Amniotic epithelial cell (primary cell): ENCODE measurements at regions not wholly inside any gene's neighbourhood (a gene's known extent, or its start where the extent isn't known, plus 50 kb on each side); places are given as distances from the start of the nearest gene placed in this dataset.
A peak's percentile ranks its signal among the peaks of the same experiment; 100 is the strongest.

ENCODE experiments used
- DNase-seq: peaks from one replicate; pipeline ENCODE4 v3.0.0-alpha.2; 2010; ENCODE audit warnings: low read depth

DNA sequence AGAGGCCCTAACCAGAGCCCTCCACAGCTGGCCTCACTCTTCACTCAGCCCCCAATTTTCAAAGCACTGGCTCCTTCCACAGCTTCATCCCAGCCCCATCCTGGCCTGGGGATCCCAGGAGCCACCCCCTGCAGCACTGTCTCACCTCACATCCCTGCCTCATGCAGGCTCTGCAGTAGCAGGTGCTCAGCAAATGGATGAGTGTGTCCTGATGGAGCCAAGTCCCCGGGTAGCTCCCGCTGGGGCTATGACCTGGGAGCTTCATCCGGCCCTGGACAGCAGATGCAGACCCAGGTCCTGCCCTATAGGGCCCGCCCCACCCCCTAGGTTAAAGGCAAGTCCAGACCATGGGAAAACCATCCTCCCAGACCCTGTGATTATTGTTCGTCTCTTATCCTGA is 143.2 kb upstream of the ZNF507 start:
- no peak for DNase-seq

DNA sequence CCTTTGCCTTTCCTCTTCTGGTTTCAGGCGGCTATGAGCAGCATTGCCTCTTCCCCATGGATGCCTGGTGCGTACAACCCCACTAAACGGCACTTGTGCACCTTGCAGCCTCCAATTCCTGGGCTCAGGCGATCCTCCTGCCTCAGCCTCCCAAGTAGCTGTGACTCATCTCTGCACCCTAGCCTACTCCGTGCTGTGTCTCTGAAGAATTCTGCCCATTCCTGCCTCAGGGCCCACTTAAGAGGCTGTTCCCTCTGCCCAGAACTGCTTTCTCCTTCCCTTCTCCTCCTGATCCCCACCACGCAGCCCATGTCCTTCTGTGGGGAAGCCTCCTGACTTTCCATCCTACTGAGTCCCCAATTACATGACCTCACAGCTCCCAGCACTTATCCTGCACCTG is 142.2 kb upstream of the ZNF507 start:
- DNase-seq = no peak

DNA sequence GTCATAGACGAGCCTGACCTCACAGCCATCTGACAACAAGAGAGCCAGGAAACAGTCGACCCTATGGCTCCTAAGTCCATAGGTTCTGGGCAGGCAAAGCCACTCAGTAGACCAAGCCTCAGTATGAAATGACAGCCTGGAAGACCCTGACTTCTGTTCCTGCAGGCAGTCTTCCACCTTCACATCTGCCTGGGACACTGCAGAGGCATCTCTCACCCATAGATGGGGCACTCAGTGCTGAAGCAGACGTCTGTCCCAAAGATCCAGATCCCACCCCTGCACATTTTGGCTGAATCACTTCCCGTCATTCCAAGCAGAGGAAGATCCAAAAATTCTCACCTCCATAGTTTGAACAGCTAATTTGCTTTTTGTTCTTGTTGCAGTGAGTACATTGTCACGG is 139.3 kb upstream of the ZNF507 start:
- DNase-seq = no peak

DNA sequence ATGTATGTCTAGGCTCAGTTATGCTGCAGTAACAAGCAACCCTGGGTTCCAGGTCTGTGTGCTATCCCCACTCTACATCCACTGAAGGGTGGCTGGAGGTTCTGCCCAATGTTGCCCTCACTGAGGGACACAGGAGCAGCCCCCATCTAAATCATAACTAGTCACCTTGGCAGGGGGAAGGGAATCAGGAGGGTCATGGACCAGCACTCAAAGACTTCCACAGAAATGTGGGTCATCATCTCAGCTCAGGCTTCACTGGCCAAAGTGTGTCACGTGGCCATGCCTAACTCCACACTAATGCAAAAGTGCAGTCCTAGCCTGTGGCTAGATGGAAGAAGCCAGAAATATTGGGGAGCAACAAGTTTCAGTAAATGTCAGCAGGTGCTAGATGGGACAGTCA is 137.3 kb upstream of the ZNF507 start:
- no peak for DNase-seq

DNA sequence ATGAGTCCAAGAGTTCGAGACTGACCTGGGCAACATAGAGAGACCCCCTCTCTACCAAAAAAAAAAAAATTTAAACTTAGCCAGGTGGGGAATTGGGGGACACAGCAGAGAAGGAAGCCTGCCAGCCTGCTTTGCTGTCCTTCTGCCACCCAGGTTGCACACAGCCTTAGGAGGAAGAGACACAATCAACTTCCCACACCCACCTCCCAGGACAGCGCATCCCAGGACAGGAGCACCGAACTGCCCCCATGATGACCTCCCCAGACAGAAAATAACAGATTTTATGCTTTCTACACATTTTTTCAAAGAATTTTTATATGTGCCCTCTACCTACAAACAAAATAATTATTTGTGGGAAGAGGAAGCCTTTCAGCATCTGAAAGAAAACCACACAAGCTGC is 126.0 kb upstream of the ZNF507 start:
- no peak for DNase-seq

DNA sequence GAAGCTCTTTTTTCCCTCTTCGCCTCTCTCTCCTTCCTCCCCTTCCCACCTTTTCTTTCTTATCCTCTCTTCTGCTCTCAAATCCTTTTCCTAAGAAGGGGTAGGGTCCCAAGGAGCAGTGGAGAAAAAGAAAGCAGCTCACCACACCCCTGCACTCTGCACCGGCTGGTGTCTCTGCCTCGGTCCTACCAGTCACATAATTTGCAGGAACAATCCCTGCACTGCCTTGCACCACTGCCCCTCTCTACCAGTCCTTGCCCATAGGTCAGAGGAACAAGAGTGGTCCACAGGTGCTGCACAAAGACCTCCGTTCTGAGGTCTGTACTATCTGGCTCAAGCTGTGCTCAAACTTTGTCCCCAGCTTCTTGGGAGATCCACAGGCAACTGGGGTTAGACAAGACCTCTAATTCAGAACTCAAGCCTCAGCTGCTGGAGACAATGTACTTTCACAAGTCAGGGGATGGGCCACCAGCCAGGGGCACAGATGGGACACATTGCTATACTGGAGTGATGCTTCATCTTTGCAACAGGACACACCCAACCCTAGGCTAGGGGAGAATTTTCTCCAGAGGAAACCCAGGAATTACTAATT is 125.4 kb upstream of the ZNF507 start:
- DNase-seq = no peak

DNA sequence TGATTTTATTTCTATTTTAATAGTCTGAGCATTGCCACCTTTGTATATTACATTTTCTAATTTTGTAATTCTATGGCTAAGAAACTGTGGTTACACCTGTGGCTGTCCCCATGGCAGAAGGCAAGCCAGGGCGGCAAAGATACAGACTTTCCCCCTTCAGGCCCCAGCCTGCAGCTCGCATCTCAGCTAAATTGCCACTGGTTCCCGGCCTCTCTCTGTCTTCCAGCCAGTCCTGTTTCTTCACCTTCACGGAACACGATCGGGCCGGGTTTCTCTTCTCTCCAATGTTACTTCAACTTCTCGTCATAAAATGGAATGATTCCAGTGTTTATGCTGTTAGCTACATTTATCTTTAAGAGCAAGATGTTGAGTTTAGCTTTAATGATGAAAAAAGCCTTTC is 124.5 kb upstream of the ZNF507 start:
- no peak for DNase-seq

DNA sequence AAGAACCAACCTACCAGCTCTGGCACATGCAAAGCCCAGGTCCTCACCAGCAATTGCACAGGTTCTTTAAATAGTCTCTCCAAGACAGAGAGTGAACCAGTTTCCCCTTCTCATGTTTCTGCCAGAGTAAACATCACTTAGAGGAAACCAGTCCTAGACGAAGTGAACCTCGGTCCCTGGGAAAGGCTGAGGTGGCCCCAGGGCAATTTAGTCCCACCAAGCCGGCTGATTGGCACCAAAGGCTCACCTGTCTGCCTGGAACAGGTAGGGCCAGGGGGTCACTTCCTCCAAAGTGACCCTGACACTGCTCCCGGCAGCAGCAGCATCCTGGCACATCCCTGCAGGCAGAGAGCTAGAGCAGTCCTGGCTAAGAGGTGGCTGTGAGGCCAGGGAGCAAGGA is 122.9 kb upstream of the ZNF507 start:
- no peak for DNase-seq

DNA sequence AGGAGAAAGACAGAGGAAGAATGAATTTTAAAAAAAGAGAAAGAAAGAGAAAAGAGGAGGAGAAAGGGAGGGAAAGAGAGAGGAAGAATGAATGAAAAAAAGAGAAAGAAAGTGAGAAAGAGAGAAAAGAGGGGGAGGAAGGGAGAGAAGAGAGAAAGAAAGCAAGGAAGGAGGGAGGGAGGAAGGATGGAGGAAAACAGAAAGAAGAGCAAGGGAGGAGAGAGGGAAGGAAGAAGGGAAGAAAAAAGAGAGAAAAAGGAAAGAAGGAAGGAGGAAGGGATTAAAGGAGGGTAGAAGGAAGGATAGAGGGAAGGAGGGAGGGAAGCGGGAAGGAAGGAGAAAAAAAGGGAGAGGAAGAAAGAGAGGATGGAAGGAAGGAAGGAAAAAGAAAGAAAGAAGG is 122.3 kb upstream of the ZNF507 start:
- no peak for DNase-seq

DNA sequence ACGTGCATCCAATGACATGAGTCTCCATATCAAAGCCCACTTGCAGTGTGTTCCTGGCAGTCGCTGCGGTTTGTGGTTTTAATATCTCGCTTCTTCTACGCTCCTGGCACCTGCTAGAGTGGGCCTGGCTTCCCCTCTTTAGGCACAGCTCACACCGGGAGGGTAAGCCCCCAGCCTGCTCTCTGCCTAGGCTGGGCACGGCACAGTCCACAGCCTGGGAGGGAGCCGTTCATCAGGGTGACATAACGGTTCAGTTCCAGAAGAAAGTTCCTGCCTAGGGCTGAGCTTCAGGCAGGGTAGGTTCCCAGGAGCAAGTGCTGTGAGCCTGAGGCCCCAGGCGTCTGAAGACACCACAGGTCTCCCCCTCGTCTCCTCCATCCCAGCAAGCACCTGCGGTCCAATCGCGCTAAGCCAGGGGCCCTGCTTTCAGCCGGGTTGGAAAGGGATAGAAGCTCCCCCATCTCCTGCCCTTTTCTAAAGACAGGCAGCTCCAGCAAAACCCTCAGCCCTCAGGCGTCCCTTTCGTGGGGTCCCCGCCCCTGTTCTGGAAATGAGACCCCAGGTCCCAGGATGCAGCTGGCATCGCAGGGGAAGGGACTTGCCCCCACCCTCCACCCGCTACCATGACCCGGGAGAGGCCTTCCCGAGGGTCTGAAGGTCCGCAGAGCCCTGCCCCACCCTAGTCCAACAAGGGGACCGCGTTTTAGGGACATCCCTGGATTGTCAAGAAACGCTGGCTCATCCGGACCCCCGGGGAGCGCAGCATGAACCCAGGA is 121.6 kb upstream of the ZNF507 start:
- DNase-seq = no peak

DNA sequence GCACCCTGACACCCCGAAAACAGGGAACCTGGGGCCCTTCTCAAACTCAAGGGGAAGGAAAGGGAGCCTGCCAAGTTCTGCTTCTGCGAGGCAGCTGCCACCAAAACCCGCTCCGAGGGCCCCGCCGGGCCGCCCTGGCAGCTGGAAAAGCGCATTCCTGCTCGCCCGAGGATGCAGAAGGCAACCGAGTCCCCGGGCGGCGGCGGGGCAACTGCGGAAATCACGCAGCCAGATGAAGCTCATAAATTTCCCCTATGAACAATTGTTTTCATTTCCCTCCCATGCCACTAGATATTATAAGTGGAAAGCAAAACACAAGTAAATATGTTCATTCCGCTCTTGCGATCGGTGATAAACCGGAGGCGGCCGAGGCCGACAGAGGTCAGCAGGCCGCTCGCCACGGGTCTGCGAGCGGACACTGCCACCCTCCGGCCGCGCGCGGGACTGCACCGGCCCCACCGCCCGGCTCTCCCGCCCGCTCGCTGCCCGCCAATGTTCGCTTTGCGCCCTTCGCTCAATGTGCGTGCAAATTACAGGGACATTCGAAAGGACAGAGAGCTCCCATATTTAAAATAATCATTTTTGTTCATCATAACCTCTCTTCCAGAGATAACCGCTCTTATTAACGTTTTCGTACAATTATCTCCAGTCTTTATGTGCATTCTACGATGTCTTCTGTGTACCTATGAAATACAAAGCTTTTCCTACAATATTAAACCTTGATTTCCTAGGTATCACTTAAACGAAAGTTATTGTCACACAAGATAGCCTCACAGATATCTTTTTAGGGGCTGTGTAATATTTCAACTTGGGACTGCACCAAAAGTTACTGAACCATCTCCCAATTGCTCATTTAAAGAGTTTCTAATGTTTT is 120.8 kb upstream of the ZNF507 start:
- DNase-seq = peak; percentile 21

DNA sequence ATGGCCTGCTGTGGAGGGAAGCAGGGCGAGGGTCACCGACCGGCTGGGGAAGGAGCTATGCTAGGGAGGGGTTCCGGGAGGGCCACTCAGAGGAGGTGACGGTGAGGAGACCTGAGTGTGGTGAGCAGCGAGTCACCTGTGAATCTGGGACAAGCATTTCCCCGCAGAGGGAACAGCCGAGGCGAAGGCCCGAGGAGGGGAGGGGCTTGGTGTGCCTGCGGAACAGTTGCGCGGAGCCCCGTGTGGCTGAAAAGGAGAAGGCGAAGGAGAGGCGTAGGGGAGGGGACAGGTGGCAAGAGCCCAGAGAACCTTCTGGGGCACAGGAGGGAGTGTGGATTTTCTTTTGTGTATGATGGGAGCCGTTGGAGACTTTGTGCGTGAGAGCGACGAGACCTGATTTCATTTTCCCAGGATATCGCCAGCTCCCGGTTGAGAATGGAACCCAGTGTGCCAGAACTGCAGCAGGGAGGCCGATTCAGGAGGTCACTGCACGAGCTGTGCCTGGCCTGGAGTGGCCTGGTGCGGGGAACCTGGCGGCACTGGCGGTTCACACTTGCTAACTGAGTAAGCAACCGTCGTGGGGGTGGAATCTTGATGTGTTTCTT is 117.7 kb upstream of the ZNF507 start:
- DNase-seq = no peak

DNA sequence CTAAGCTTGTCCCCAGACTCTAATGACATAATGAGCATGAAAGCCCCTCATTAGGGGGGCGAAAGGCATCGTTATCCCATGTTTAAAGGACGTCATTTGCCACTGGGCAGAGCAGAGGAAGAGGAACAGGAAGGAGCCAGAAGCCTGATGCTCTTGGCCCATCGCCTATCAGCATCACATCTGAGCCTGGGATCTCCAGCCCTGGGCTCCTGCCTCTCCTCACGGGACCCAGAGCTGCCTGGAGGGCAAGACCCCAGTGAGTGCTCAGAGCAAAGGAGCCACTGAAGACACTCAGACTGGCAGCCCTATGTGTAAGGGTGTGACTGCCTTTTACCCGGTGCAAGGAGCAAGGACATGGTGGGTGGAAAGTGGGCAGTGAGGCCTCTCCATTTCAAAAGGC is 115.0 kb upstream of the ZNF507 start:
- no peak for DNase-seq

DNA sequence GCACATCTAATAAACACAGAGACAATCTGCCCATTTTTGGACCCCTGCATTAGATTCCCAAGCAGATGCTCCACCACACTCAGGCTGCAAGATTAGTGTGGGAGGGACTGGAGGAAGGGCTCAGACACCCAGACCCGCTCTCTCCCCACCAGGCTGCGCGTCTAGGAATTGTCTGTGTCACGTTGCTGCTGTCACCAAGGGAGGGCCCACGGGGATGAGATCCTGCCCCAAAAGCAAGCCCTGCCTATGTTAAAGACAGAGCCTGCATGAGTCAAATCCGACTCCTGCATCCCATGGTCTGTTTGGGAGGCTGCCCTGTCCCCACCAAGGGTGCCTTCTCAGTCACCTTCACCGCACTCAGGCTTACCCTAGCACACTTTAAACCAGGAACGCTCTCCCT is 114.4 kb upstream of the ZNF507 start:
- DNase-seq = no peak

DNA sequence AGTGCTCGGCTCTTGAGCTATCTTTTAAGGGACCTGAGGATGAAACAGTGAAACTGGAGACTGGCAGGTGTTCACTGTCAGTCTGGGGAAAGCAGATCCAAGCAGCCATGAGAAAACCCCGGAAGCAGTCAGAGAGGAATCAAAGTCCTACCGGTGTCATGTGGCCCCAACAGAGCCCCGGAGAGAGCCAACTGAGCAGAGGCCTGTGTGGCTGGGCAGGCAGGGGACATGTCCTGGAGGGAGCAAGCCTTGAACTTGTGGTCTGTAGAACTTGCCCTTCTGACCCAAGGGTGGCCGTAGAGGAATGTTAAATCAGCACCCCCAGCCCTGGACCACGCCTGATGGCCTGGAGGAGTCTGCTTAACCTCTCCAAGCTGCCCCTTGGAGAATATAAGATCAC is 113.7 kb upstream of the ZNF507 start:
- DNase-seq = no peak

DNA sequence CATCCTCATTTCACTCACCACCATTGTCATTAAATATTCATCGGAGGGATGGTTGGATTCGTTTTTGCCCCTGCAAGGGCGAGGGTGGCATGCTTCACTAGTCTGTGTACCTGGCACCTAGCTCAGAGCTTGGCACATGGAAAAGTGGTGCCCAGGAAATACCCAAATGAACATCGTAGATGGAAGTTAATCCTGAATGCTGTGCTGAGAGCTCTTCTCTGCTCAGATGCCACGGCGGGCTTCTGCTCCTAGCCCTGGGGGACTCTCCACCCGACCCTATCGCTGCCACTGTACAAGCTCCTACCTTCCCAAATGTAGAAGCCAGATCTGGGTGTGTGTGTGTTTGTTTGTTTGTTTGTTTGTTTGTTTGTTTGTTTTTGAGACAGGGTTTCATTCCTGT is 113.0 kb upstream of the ZNF507 start:
- no peak for DNase-seq

DNA sequence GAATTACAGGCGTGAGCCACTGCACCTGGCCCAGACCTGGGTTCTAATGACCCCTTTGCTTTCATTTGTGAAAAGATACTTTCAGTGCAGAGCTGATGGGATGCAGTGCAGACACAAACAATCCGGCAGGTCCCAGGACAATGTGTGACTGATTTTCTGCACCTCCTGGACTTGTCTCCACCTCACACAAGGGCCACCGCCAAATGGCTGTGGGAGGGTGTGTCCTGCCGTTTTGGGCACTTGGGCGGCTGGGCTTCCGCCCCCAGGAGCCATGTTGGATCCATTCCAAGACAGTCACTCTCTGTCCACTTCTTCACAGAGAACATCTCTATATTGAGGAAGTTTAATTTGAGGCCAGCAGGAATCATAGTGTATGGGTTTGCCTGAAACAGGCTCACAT is 112.3 kb upstream of the ZNF507 start:
- no peak for DNase-seq

DNA sequence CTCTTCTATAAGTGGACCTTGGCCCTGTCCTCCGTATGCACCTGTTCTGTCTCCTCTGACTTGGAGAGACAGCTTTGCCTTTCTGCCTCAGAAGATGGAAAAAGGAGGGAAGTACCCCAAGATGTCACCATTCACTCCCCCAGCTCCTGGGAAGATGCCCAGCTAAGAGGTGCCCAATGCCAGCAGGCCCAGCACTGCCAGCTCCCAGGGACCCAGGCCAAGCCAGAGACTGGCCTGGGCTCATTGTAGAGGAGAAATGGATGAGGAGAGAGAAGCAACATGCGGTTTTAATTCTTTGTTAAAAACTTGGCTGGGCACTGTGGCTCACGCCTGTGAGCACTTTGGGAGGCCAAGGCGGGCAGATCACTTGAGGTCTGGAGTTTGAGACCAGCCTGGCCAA is 111.5 kb upstream of the ZNF507 start:
- DNase-seq = no peak

DNA sequence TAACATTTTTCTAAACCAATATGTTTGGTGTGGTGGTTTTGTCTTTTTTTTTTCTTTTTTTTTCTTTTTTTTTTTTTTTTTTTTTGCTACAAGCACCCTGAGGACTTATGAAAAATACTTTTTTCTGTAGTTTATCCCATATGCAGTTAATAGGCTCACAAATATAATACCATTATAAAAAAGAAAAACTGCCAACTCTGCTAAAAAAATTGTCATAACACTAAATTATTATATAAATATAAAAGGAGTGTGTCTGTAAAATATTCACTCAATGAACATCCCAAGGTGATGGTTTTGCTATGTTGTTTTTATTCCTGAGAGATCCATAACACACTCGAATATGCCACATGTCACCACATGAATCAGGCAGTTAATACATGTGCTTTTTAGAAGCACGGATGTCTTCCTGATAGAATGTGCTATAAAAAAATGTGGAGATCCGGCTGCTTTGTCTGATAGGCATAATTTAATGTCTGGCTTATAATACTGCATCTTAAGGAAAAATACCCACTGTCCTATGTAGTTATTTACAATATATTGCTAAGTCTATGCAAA is 110.7 kb upstream of the ZNF507 start:
- DNase-seq = no peak

DNA sequence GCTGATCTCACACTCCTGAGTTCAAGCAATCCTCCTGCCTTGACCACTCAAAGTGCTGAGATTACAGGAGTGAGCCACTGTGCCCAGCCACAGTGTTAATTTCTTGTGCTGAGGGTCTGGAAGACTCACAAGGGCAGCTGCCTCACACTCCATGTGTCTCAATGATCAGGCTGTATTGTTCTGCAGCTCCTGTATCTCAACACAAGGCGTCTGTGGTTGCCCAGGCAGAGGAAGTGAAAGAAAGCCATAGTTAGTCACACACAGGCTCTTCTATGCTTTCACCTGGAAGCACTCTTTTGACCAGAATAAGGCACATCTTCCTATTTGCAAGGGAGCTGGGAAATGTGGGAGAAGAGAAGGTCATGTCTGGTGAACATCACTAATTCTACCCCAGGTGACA is 107.3 kb upstream of the ZNF507 start:
- DNase-seq = no peak

DNA sequence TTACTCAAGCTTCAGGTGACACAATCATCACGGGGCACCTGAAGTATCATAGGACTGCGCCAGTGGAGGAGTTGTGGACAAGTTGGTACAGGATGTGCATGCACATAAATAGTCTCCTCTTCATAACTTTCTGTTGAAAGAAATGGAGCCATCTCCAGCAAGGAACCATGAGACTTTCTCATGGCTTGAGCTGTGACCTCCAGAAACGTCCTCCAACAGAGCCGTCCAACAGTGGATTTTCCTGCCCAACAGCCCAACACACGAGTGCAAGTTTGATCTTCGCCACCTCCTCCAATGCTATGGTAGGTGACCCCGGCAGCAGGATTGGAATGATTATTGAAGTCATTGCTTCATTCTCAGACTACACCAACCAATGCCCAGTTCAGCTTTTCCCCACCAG is 105.1 kb upstream of the ZNF507 start:
- no peak for DNase-seq

DNA sequence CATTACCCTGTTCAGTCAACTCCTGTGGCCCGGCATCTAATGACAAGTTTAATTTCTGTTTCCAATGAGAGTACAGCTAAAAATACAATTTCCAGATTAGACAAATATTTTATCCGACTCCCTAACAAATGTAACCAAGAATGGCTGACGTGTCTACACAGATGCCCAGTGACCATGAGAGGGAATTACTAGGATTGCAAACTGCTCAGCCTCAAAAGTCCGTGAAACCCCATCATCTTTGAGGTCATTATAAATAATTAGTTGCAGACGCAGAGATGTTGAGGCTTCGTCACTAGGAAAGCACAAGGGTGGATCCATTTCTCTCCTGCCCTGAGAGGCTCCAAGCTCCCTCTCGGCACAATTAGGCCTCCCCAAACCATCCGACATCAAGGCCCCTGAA is 104.1 kb upstream of the ZNF507 start:
- no peak for DNase-seq
